RWPE2 (cell line): ENCODE measurements at regions not wholly inside any gene's neighbourhood (a gene's known extent, or its start where the extent isn't known, plus 50 kb on each side); places are given as distances from the start of the nearest gene placed in this dataset.

Experiments
- ATAC-seq: fragments of 200-7000 bp; cut with Tn5 transposase; 3 replicates; pipeline ENCODE4 v1.9.1; 2021; ENCODE audit warnings: low read depth
- DNase-seq: peaks from one replicate; pipeline ENCODE4 v3.0.0-alpha.2; 2020; ENCODE audit warnings: low spot score
- H3K27ac ChIP-seq: fragments of 450-650 bp; 2 replicates; pipeline ENCODE4 v1.5.1; 2017; ENCODE audit warnings: mild to moderate bottlenecking; ENCODE audit not compliant: poor library complexity, severe bottlenecking
- H3K27me3 ChIP-seq: fragments of 250-450 bp; sonication (Bioruptor Pico); 2 replicates; pipeline ENCODE4 v1.5.1; 2021; ENCODE audit warnings: mild to moderate bottlenecking, moderate library complexity; ENCODE audit not compliant: insufficient read depth, poor library complexity, severe bottlenecking
- H3K36me3 ChIP-seq: fragments of 250-450 bp; sonication (Bioruptor Pico); 2 replicates; pipeline ENCODE4 v1.5.1; 2020; ENCODE audit warnings: low read depth, mild to moderate bottlenecking, moderate library complexity
- H3K4me1 ChIP-seq: fragments of 250-450 bp; sonication (Bioruptor Pico); 2 replicates; pipeline ENCODE4 v1.5.1; 2021; ENCODE audit warnings: mild to moderate bottlenecking, moderate library complexity; ENCODE audit not compliant: insufficient read depth, poor library complexity, severe bottlenecking
- H3K4me3 ChIP-seq: fragments of 250-450 bp; sonication (Bioruptor Pico); 2 replicates; pipeline ENCODE4 v1.5.1; 2021; ENCODE audit warnings: mild to moderate bottlenecking, moderate library complexity; ENCODE audit not compliant: severe bottlenecking
- H3K9me3 ChIP-seq: fragments of 250-450 bp; sonication (Bioruptor Pico); 2 replicates; pipeline ENCODE4 v1.5.1; 2021; ENCODE audit warnings: mild to moderate bottlenecking, moderate library complexity; ENCODE audit not compliant: severe bottlenecking
- CTCF ChIP-seq: fragments of 450-650 bp; IDR thresholded peaks from one replicate; pipeline ENCODE4 v1.5.1; 2017; ENCODE audit warnings: mild to moderate bottlenecking, moderate library complexity; ENCODE audit not compliant: poor library complexity, severe bottlenecking

- TF ChIP-seq CTCF, result no peak
- no peak overlapping the region for H3K27ac ChIP-seq
- DNase-seq (no peak), ATAC-seq (no peak)
- no peaks in the 10 kb centered on the region for H3K36me3 ChIP-seq
- H3K27me3 ChIP-seq, result peaks cover 6% of the 10 kb centered on the region
- H3K4me3 ChIP-seq, result no peak overlapping the region
- H3K9me3 ChIP-seq, result no peaks in the 10 kb centered on the region
- no peaks in the 10 kb centered on the region for H3K4me1 ChIP-seq
These were observed 117.3 kb upstream of the PTCH1 start for GRCh38 chr9:95634114-95634513.

GRCh38 chr9:95629585-95629984 is 112.8 kb upstream of the PTCH1 start:
- no peak overlapping the region for H3K4me3 ChIP-seq
- DNase-seq (no peak), ATAC-seq (no peak)
- TF ChIP-seq CTCF, result no peak
- H3K36me3 ChIP-seq, result no peaks in the 10 kb centered on the region
- H3K27me3 ChIP-seq, result no peaks in the 10 kb centered on the region
- peaks cover 6% of the 10 kb centered on the region for H3K4me1 ChIP-seq
- H3K27ac ChIP-seq, result no peak overlapping the region
- H3K9me3 ChIP-seq, result no peaks in the 10 kb centered on the region

- H3K36me3 ChIP-seq, result no peaks in the 10 kb centered on the region
- no peaks in the 10 kb centered on the region for H3K9me3 ChIP-seq
- H3K4me1 ChIP-seq, result peaks cover 6% of the 10 kb centered on the region
- ATAC-seq, result peak; percentile 49; the same call in 2 of the 3 replicates
- no peak for DNase-seq
- no peak overlapping the region for H3K4me3 ChIP-seq
- H3K27ac ChIP-seq, result no peak overlapping the region
- no peaks in the 10 kb centered on the region for H3K27me3 ChIP-seq
- no peak for TF ChIP-seq CTCF
These were observed 111.0 kb upstream of the PTCH1 start for GRCh38 chr9:95627802-95628201.

- H3K27me3 ChIP-seq, result no peaks in the 10 kb centered on the region
These were observed 110.3 kb upstream of the PTCH1 start for GRCh38 chr9:95626885-95627558.

More at GRCh38 chr9:95626885-95627558, 110.3 kb upstream of the PTCH1 start:
- no peaks in the 10 kb centered on the region for H3K36me3 ChIP-seq
- H3K27ac ChIP-seq, result no peak overlapping the region
- no peaks in the 10 kb centered on the region for H3K9me3 ChIP-seq
- no peak for TF ChIP-seq CTCF
- peaks cover 6% of the 10 kb centered on the region for H3K4me1 ChIP-seq
- DNase-seq, result no peak
- no peak overlapping the region for H3K4me3 ChIP-seq
- no peak for ATAC-seq
